ENCODE measurements at regions not wholly inside any gene's neighbourhood (a gene's known extent, or its start where the extent isn't known, plus 50 kb on each side); places are given as distances from the start of the nearest gene placed in this dataset.

DNA sequence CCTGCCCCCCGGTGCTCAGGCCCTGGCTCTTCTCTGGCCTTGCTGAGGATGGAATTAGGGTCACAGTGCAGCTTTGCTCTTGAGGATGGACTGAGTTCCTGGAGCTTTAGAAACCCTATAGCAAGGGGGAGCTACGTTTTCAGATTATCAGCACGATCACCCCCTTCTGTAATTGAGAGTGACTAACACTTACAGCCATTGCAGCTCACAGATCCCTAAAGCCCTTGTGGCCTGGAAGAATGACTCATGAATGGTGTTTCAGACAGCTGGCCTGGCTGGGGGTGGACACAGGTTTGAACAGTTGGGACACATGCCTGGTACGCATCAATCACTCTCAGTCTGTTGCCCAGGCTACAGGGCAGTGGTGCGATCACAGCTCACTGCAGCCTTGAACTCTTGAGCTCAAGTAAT is 79.7 kb upstream of the IGFBP5 start:
- TF ChIP-seq, protein P1, sequence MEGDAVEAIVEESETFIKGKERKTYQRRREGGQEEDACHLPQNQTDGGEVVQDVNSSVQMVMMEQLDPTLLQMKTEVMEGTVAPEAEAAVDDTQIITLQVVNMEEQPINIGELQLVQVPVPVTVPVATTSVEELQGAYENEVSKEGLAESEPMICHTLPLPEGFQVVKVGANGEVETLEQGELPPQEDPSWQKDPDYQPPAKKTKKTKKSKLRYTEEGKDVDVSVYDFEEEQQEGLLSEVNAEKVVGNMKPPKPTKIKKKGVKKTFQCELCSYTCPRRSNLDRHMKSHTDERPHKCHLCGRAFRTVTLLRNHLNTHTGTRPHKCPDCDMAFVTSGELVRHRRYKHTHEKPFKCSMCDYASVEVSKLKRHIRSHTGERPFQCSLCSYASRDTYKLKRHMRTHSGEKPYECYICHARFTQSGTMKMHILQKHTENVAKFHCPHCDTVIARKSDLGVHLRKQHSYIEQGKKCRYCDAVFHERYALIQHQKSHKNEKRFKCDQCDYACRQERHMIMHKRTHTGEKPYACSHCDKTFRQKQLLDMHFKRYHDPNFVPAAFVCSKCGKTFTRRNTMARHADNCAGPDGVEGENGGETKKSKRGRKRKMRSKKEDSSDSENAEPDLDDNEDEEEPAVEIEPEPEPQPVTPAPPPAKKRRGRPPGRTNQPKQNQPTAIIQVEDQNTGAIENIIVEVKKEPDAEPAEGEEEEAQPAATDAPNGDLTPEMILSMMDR (IDR thresholded peaks at IDR 0.05; ENCODE audit: low read depth, low read length, poor library complexity, severe bottlenecking): no peak
- no peak for TF ChIP-seq EZH2phosphoT487 (IDR thresholded peaks at IDR 0.05; ENCODE audit: borderline replicate concordance, low read length)
